H1 (cell line): ENCODE measurements at regions not wholly inside any gene's neighbourhood (a gene's known extent, or its start where the extent isn't known, plus 50 kb on each side); places are given as distances from the start of the nearest gene placed in this dataset.
"Not testable (repeated sequence)": the region's sequence is repeated elsewhere in the genome, so short reads cannot be mapped to it uniquely, and the experiment has no call there.

Experiments used
- EP300 ChIP-seq, 2 experiments: IDR thresholded peaks; 1 replicate in 1 of 2; 2 replicates in 1 of 2; pipeline ENCODE4 v1.6.1; 2011 to 2012; ENCODE audit warnings: low read depth in 2 of 2, low read length in 2 of 2, mild to moderate bottlenecking in 2 of 2, borderline replicate concordance in 1 of 2, inconsistent platforms in 1 of 2, moderate library complexity in 1 of 2
- HDAC2 ChIP-seq, 2 experiments: fragments of 300-600 bp in 1 of 2; sonication (generic) in 1 of 2; IDR thresholded peaks; 2 replicates each; pipeline ENCODE4 v1.6.1; 2011 to 2012; ENCODE audit warnings: low read depth in 2 of 2, low read length in 2 of 2, mild to moderate bottlenecking in 2 of 2, moderate library complexity in 2 of 2, borderline replicate concordance in 1 of 2, inconsistent platforms in 1 of 2
- NRF1 ChIP-seq: IDR thresholded peaks from 2 replicates; pipeline ENCODE4 v1.6.1; 2011; ENCODE audit warnings: mild to moderate bottlenecking, low read depth, low read length, improper control_type of control experiment
- POLR2A ChIP-seq, 2 experiments: IDR thresholded peaks; 1 replicate in 1 of 2; 2 replicates in 1 of 2; pipeline ENCODE4 v1.6.1; 2011; ENCODE audit warnings: low read depth in 2 of 2, low read length in 2 of 2, mild to moderate bottlenecking in 2 of 2; ENCODE audit errors: control extremely low read depth in 1 of 2
- POLR2AphosphoS5 ChIP-seq: IDR thresholded peaks from 2 replicates; pipeline ENCODE4 v1.6.1; 2011; ENCODE audit warnings: low read depth, low read length
- RNF2 ChIP-seq: fragments of 200-900, 300-1000 bp; sonication (generic); IDR thresholded peaks from 2 replicates; pipeline ENCODE4 v1.7.1; 2016; ENCODE audit warnings: borderline replicate concordance, low read depth, mild to moderate bottlenecking, antibody characterized with exemption, low read length; ENCODE audit not compliant: poor library complexity, severe bottlenecking; ENCODE audit errors: missing control alignments
- SIN3A ChIP-seq, 2 experiments: IDR thresholded peaks in 1 of 2; conservative IDR thresholded peaks in 1 of 2; 2 replicates each; pipeline ENCODE4 v1.6.1; 2011 to 2012; ENCODE audit warnings: low read length in 2 of 2, improper control_type of control experiment in 1 of 2, low read depth in 1 of 2, mild to moderate bottlenecking in 1 of 2
- SUZ12 ChIP-seq: fragments of 200-600 bp; sonication (generic); IDR thresholded peaks from 2 replicates; pipeline ENCODE4 v1.6.1; 2012; ENCODE audit warnings: mild to moderate bottlenecking, inconsistent platforms, low read length, moderate library complexity, mixed read lengths
- TF ChIP-seq, protein P1 (sequence below), 3 experiments: IDR thresholded peaks; 1 replicate in 2 of 3; 2 replicates in 1 of 3; pipeline versions ENCODE4 v1.5.1 to v1.6.1; 2011; ENCODE audit warnings: low read length in 3 of 3, mild to moderate bottlenecking in 3 of 3, inconsistent platforms in 2 of 3, low read depth in 1 of 3, moderate library complexity in 1 of 3; ENCODE audit not compliant: insufficient read depth in 1 of 3; ENCODE audit errors: control extremely low read depth in 1 of 3
- TF ChIP-seq, protein P2 (sequence below): IDR thresholded peaks from 2 replicates; pipeline ENCODE4 v1.6.1; 2012; ENCODE audit warnings: inconsistent platforms

DNA sequence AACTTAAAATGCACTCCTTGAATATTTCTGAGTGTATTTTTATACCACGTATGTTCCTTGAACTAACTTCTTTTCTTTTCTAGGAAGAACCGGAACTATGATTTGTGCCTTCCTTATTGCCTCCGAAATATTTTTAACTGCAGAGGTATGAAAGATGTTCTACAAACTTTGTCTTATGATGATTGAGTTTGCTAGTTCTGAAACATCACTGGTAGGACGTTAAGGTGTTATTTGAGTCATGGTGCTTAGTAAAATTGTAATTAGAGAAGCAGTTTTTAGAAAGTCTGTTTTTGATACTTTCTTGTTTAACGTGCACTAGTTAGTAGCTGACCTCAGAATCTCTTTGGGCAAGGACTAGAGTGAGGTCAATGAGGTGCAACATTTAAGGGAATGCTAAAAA is 69.0 kb upstream of the PARP4 start:
- TF ChIP-seq POLR2A (IDR thresholded peaks at IDR 0.05; ENCODE audit: control extremely low read depth in 1 of 2, low read depth in 2 of 2, low read length in 2 of 2); POLR2AphosphoS5; SIN3A (conservative IDR thresholded peaks at IDR 0.05 in 1 of 2, IDR thresholded peaks at IDR 0.05 in 1 of 2; ENCODE audit: low read depth in 1 of 2, low read length in 2 of 2); SUZ12; RNF2; NRF1; EP300 (IDR thresholded peaks at IDR 0.05; ENCODE audit: borderline replicate concordance in 1 of 2, low read depth in 2 of 2, low read length in 2 of 2); HDAC2 (IDR thresholded peaks at IDR 0.05; ENCODE audit: borderline replicate concordance in 1 of 2, low read depth in 2 of 2, low read length in 2 of 2): not testable (repeated sequence)
- TF ChIP-seq, protein P1, sequence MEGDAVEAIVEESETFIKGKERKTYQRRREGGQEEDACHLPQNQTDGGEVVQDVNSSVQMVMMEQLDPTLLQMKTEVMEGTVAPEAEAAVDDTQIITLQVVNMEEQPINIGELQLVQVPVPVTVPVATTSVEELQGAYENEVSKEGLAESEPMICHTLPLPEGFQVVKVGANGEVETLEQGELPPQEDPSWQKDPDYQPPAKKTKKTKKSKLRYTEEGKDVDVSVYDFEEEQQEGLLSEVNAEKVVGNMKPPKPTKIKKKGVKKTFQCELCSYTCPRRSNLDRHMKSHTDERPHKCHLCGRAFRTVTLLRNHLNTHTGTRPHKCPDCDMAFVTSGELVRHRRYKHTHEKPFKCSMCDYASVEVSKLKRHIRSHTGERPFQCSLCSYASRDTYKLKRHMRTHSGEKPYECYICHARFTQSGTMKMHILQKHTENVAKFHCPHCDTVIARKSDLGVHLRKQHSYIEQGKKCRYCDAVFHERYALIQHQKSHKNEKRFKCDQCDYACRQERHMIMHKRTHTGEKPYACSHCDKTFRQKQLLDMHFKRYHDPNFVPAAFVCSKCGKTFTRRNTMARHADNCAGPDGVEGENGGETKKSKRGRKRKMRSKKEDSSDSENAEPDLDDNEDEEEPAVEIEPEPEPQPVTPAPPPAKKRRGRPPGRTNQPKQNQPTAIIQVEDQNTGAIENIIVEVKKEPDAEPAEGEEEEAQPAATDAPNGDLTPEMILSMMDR (IDR thresholded peaks at IDR 0.05; ENCODE audit: control extremely low read depth in 1 of 3, insufficient read depth in 1 of 3, low read depth in 1 of 3, low read length in 3 of 3): not testable (repeated sequence)
- TF ChIP-seq, protein P2, sequence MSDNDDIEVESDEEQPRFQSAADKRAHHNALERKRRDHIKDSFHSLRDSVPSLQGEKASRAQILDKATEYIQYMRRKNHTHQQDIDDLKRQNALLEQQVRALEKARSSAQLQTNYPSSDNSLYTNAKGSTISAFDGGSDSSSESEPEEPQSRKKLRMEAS: not testable (repeated sequence)
